IPS DF 6.9 (cell line): ENCODE measurements at regions not wholly inside any gene's neighbourhood (a gene's known extent, or its start where the extent isn't known, plus 50 kb on each side); places are given as distances from the start of the nearest gene placed in this dataset.
"Not testable (repeated sequence)": the region's sequence is repeated elsewhere in the genome, so short reads cannot be mapped to it uniquely, and the experiment has no call there.

Experiments used
- DNase-seq: peaks from one replicate; pipeline ENCODE4 v3.0.0-alpha.2; 2013; ENCODE audit warnings: low read depth, low spot score
- H3K27ac ChIP-seq: one replicate; pipeline ENCODE4 v1.5.1; 2013; ENCODE audit warnings: low read length, control low read depth
- H3K27me3 ChIP-seq: 2 replicates; pipeline ENCODE4 v1.6.1; 2013; ENCODE audit warnings: mild to moderate bottlenecking, low read length; ENCODE audit not compliant: control insufficient read depth, insufficient read depth
- H3K36me3 ChIP-seq: 2 replicates; pipeline ENCODE4 v1.6.1; 2013; ENCODE audit warnings: low read length; ENCODE audit not compliant: control insufficient read depth, insufficient read depth
- H3K4me1 ChIP-seq: 2 replicates; pipeline ENCODE4 v1.6.1; 2013; ENCODE audit warnings: low read length; ENCODE audit not compliant: control insufficient read depth, insufficient read depth
- H3K4me3 ChIP-seq: 2 replicates; pipeline ENCODE4 v1.5.1; 2013; ENCODE audit warnings: mild to moderate bottlenecking, low read length
- H3K9me3 ChIP-seq: 2 replicates; pipeline ENCODE4 v1.6.1; 2013; ENCODE audit warnings: low read length, inconsistent platforms; ENCODE audit not compliant: control insufficient read depth, insufficient read depth
- WGBS: extraction: QIAGEN DNeasy Blood & Tissue Kit; methylation state at CpG from one replicate; pipeline ENCODE4 v1.1.7; 2013; ENCODE audit warnings: mixed read lengths, missing lambda C conversion rate; ENCODE audit not compliant: insufficient read length, insufficient coverage; 5-methylcytosine and 5-hydroxymethylcytosine counted together

GRCh38 chr9:90999425-91000397 is 198.1 kb downstream of the SYK start:
- 0 out of 2 replicates have a peak, but pooled peaks cover 4% of the 10 kb centered on the region for H3K4me1 ChIP-seq
- no peaks in the 10 kb centered on the region for H3K27me3 ChIP-seq
- no peak overlapping the region for H3K27ac ChIP-seq
- no peaks in the 10 kb centered on the region for H3K9me3 ChIP-seq
- H3K36me3 ChIP-seq = no peaks in the 10 kb centered on the region
- no peak overlapping the region for H3K4me3 ChIP-seq
- WGBS = no CpG with 5 or more reads among the region's 16 CpGs
- DNase-seq = no peak

GRCh38 chr9:91001146-91001611 is 199.6 kb downstream of the SYK start:
- H3K9me3 ChIP-seq = no peaks in the 10 kb centered on the region

GRCh38 chr9:91004484-91004883 is 202.9 kb downstream of the SYK start:
- Histone ChIP-seq H3K4me1 (no peaks in the 10 kb centered on the region), H3K9me3 (no peaks in the 10 kb centered on the region), H3K27me3 (no peaks in the 10 kb centered on the region), H3K4me3 (no peak overlapping the region), H3K36me3 (no peaks in the 10 kb centered on the region), H3K27ac (no peak overlapping the region)
- WGBS = no CpG with 5 or more reads among the region's 6 CpGs
- DNase-seq = no peak

More at GRCh38 chr9:91001146-91001611, 199.6 kb downstream of the SYK start:
- no peak for DNase-seq
- no peak overlapping the region for H3K4me3 ChIP-seq
- no CpG with 5 or more reads among the region's 2 CpGs for WGBS
- H3K27me3 ChIP-seq = no peaks in the 10 kb centered on the region
- no peaks in the 10 kb centered on the region for H3K4me1 ChIP-seq
- no peaks in the 10 kb centered on the region for H3K36me3 ChIP-seq
- H3K27ac ChIP-seq = no peak overlapping the region

GRCh38 chr9:91004992-91005391 is 203.4 kb downstream of the SYK start:
- Histone ChIP-seq H3K4me3 (no peak overlapping the region), H3K27ac (no peak overlapping the region), H3K27me3 (no peaks in the 10 kb centered on the region), H3K9me3 (no peaks in the 10 kb centered on the region), H3K36me3 (no peaks in the 10 kb centered on the region), H3K4me1 (no peaks in the 10 kb centered on the region)
- no peak for DNase-seq
- WGBS = no CpG with 5 or more reads among the region's 4 CpGs

GRCh38 chr9:91006046-91006445 is 204.4 kb downstream of the SYK start:
- no peaks in the 10 kb centered on the region for H3K27me3 ChIP-seq
- no peak overlapping the region for H3K27ac ChIP-seq
- no CpG with 5 or more reads among the region's 3 CpGs for WGBS
- H3K4me3 ChIP-seq = no peak overlapping the region
- no peaks in the 10 kb centered on the region for H3K9me3 ChIP-seq
- no peak for DNase-seq
- no peaks in the 10 kb centered on the region for H3K36me3 ChIP-seq
- H3K4me1 ChIP-seq = no peaks in the 10 kb centered on the region

- WGBS = no CpG with 5 or more reads among the region's 3 CpGs
- H3K4me1 ChIP-seq = no peaks in the 10 kb centered on the region
These were observed 206.9 kb downstream of the SYK start for GRCh38 chr9:91008568-91008967.

GRCh38 chr9:91011891-91012290 is 210.3 kb downstream of the SYK start:
- Histone ChIP-seq H3K4me3 (no peak overlapping the region), H3K27ac (no peak overlapping the region), H3K9me3 (no peaks in the 10 kb centered on the region), H3K4me1 (no peaks in the 10 kb centered on the region), H3K36me3 (no peaks in the 10 kb centered on the region), H3K27me3 (no peaks in the 10 kb centered on the region)
- no peak for DNase-seq
- WGBS = no CpG with 5 or more reads among the region's 3 CpGs

More at GRCh38 chr9:91008568-91008967, 206.9 kb downstream of the SYK start:
- no peak overlapping the region for H3K4me3 ChIP-seq
- H3K9me3 ChIP-seq = no peaks in the 10 kb centered on the region
- H3K27ac ChIP-seq = no peak overlapping the region
- H3K36me3 ChIP-seq = no peaks in the 10 kb centered on the region
- no peak for DNase-seq
- no peaks in the 10 kb centered on the region for H3K27me3 ChIP-seq

- Histone ChIP-seq H3K4me3 (no peak overlapping the region), H3K36me3 (no peaks in the 10 kb centered on the region), H3K9me3 (no peaks in the 10 kb centered on the region), H3K27me3 (no peaks in the 10 kb centered on the region), H3K27ac (no peak overlapping the region), H3K4me1 (no peaks in the 10 kb centered on the region)
- WGBS = no CpG with 5 or more reads among the region's 6 CpGs
- DNase-seq = no peak
These were observed 211.6 kb downstream of the SYK start for GRCh38 chr9:91012933-91013841.

- Histone ChIP-seq H3K4me3 (no peak overlapping the region), H3K27ac (no peak overlapping the region), H3K27me3 (no peaks in the 10 kb centered on the region), H3K36me3 (no peaks in the 10 kb centered on the region), H3K4me1 (no peaks in the 10 kb centered on the region), H3K9me3 (no peaks in the 10 kb centered on the region)
- DNase-seq = no peak
- WGBS = no CpG with 5 or more reads among the region's 6 CpGs
These were observed 215.6 kb downstream of the SYK start for GRCh38 chr9:91017245-91017644.

GRCh38 chr9:91019871-91020270 is 218.3 kb downstream of the SYK start:
- DNase-seq, H3K4me1 ChIP-seq, H3K4me3 ChIP-seq, H3K36me3 ChIP-seq, H3K9me3 ChIP-seq, H3K27ac ChIP-seq, H3K27me3 ChIP-seq: not testable (repeated sequence)
- no CpG with 5 or more reads among the region's 1 CpG for WGBS
